A549 (cell line): ENCODE measurements at regions not wholly inside any gene's neighbourhood (a gene's known extent, or its start where the extent isn't known, plus 50 kb on each side); places are given as distances from the start of the nearest gene placed in this dataset.

Source experiments
- BHLHE40 ChIP-seq: IDR thresholded peaks from 2 replicates; pipeline ENCODE4 v1.6.1; 2012; ENCODE audit warnings: low read depth, low read length, inconsistent platforms
- CEBPB ChIP-seq, 2 experiments: fragments of >200 bp in 1 of 2; sonication (Bioruptor Twin) in 1 of 2; formaldehyde crosslinking in 1 of 2; IDR thresholded peaks; 2 replicates each; pipeline ENCODE4 v1.6.1; 2012 to 2016
- EP300 ChIP-seq, 2 experiments: fragments of >200 bp; sonication (Bioruptor Twin); formaldehyde crosslinking; IDR thresholded peaks; 2 replicates in 1 of 2; 3 replicates in 1 of 2; pipeline ENCODE4 v1.6.1; 2016 to 2017
- MAFK ChIP-seq: fragments of 450-650 bp; IDR thresholded peaks from 2 replicates; pipeline ENCODE4 v1.6.1; 2014; ENCODE audit not compliant: partially characterized antibody
- POLR2A ChIP-seq: IDR thresholded peaks from 2 replicates; pipeline ENCODE4 v1.6.1; 2012; ENCODE audit warnings: mild to moderate bottlenecking, low read length
- RAD21 ChIP-seq, 2 experiments: fragments of >200 bp in 1 of 2; sonication (Bioruptor Twin) in 1 of 2; formaldehyde crosslinking in 1 of 2; IDR thresholded peaks in 1 of 2; conservative IDR thresholded peaks in 1 of 2; 2 replicates in 1 of 2; 3 replicates in 1 of 2; pipeline ENCODE4 v1.6.1; 2012 to 2018; ENCODE audit warnings: inconsistent platforms in 1 of 2
- SMC3 ChIP-seq: fragments of >200 bp; sonication (Bioruptor Twin); formaldehyde crosslinking; IDR thresholded peaks from 3 replicates; pipeline ENCODE4 v1.6.1; 2018; ENCODE audit warnings: inconsistent platforms
- SREBF2 ChIP-seq: fragments of 450-650 bp; IDR thresholded peaks from 2 replicates; pipeline ENCODE4 v1.6.1; 2014; ENCODE audit warnings: mild to moderate bottlenecking, moderate library complexity
- TF ChIP-seq, protein P1 (sequence below): fragments of 200-600 bp; sonication (generic); IDR thresholded peaks from 2 replicates; pipeline ENCODE4 v1.6.1; 2016; ENCODE audit warnings: antibody characterized with exemption, mild to moderate bottlenecking, moderate library complexity
- TF ChIP-seq, protein P2 (sequence below): fragments of >200 bp; sonication (Bioruptor Twin); formaldehyde crosslinking; IDR thresholded peaks from 3 replicates; pipeline ENCODE4 v1.5.1; 2016
- TF ChIP-seq, protein P3 (sequence below): IDR thresholded peaks from 2 replicates; pipeline ENCODE4 v1.6.1; 2012; ENCODE audit warnings: low read depth, borderline replicate concordance
- TF ChIP-seq, protein P4 (sequence below): fragments of 450-650 bp; IDR thresholded peaks from 2 replicates; pipeline ENCODE4 v1.6.1; 2014; ENCODE audit warnings: antibody characterized with exemption

DNA sequence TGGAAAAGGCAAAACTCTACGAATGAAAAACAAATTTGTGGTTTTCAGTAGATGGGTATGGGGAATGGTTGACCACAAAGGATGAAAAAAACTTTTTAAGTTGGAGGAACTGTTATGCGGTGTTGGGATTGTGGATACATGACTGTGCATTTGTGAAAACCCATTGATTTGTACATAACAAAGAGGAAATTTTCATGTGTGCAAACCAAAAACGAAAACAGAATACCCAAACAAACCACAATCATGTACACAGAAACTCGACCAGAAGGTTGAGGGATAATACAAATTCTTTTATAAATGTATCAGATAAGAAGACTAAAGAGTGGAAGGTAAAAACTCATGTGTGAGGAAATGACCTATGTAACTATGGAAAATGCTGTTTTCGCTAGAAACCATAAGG is 1012.4 kb downstream of the CDH18 start:
- TF ChIP-seq EP300 (IDR thresholded peaks at IDR 0.05) (no peak), POLR2A (no peak), RAD21 (conservative IDR thresholded peaks at IDR 0.05 in 1 of 2, IDR thresholded peaks at IDR 0.05 in 1 of 2) (no peak), CEBPB (IDR thresholded peaks at IDR 0.05) (no peak), MAFK (no peak), SMC3 (no peak), SREBF2 (no peak), BHLHE40 (no peak)
- TF ChIP-seq, protein P1, sequence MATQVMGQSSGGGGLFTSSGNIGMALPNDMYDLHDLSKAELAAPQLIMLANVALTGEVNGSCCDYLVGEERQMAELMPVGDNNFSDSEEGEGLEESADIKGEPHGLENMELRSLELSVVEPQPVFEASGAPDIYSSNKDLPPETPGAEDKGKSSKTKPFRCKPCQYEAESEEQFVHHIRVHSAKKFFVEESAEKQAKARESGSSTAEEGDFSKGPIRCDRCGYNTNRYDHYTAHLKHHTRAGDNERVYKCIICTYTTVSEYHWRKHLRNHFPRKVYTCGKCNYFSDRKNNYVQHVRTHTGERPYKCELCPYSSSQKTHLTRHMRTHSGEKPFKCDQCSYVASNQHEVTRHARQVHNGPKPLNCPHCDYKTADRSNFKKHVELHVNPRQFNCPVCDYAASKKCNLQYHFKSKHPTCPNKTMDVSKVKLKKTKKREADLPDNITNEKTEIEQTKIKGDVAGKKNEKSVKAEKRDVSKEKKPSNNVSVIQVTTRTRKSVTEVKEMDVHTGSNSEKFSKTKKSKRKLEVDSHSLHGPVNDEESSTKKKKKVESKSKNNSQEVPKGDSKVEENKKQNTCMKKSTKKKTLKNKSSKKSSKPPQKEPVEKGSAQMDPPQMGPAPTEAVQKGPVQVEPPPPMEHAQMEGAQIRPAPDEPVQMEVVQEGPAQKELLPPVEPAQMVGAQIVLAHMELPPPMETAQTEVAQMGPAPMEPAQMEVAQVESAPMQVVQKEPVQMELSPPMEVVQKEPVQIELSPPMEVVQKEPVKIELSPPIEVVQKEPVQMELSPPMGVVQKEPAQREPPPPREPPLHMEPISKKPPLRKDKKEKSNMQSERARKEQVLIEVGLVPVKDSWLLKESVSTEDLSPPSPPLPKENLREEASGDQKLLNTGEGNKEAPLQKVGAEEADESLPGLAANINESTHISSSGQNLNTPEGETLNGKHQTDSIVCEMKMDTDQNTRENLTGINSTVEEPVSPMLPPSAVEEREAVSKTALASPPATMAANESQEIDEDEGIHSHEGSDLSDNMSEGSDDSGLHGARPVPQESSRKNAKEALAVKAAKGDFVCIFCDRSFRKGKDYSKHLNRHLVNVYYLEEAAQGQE = no peak
- TF ChIP-seq, protein P2, sequence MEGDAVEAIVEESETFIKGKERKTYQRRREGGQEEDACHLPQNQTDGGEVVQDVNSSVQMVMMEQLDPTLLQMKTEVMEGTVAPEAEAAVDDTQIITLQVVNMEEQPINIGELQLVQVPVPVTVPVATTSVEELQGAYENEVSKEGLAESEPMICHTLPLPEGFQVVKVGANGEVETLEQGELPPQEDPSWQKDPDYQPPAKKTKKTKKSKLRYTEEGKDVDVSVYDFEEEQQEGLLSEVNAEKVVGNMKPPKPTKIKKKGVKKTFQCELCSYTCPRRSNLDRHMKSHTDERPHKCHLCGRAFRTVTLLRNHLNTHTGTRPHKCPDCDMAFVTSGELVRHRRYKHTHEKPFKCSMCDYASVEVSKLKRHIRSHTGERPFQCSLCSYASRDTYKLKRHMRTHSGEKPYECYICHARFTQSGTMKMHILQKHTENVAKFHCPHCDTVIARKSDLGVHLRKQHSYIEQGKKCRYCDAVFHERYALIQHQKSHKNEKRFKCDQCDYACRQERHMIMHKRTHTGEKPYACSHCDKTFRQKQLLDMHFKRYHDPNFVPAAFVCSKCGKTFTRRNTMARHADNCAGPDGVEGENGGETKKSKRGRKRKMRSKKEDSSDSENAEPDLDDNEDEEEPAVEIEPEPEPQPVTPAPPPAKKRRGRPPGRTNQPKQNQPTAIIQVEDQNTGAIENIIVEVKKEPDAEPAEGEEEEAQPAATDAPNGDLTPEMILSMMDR = no peak
- TF ChIP-seq, protein P3, sequence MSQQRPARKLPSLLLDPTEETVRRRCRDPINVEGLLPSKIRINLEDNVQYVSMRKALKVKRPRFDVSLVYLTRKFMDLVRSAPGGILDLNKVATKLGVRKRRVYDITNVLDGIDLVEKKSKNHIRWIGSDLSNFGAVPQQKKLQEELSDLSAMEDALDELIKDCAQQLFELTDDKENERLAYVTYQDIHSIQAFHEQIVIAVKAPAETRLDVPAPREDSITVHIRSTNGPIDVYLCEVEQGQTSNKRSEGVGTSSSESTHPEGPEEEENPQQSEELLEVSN = no peak
- TF ChIP-seq, protein P4, sequence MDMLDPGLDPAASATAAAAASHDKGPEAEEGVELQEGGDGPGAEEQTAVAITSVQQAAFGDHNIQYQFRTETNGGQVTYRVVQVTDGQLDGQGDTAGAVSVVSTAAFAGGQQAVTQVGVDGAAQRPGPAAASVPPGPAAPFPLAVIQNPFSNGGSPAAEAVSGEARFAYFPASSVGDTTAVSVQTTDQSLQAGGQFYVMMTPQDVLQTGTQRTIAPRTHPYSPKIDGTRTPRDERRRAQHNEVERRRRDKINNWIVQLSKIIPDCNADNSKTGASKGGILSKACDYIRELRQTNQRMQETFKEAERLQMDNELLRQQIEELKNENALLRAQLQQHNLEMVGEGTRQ = no peak
